GM10248 (cell line): ENCODE measurements at regions not wholly inside any gene's neighbourhood (a gene's known extent, or its start where the extent isn't known, plus 50 kb on each side); places are given as distances from the start of the nearest gene placed in this dataset.

Experiments
- CTCF ChIA-PET: fragments of 300-600 bp; sonication (Branson Sonifier 250); formaldehyde crosslinking; extraction: SDS; loops from one replicate; lab custom pipeline; 2021; ENCODE audit warnings: antibody characterized with exemption; lab: Yijun Ruan, JAX
- POLR2A ChIA-PET: fragments of 350-650 bp; sonication (Branson Sonifier 250); formaldehyde crosslinking; extraction: SDS; loops from one replicate; lab custom pipeline; 2020; ENCODE audit warnings: antibody characterized with exemption; lab: Yijun Ruan, JAX
- DNase-seq: peaks from one replicate; pipeline ENCODE4 v3.0.0; 2012; ENCODE audit errors: extremely low spot score
- TF ChIP-seq, protein P1 (sequence below): IDR thresholded peaks from 2 replicates; pipeline ENCODE4 v1.5.1; 2012; ENCODE audit warnings: mild to moderate bottlenecking, low read depth; ENCODE audit errors: extremely low read depth, missing control alignments, control extremely low read depth

DNA sequence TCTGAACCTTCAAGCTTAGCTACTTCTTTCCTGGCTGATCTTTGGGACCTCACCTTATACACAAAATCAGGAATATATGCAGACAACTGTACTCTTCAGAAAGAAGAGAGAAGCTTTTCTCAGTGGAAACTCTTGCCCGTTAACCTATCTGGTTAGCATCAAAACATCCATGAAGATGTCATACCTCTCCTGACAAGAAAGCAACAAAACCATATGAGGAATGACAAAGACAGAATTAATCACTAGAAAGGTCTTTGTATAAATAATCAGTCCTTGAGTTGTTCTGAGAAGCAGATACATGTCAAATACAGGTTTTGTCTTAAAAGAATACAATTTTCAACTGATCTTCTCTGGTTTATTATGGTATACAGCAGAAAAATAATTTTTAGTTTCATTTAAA is 130.8 kb downstream of the FAT4 start:
- DNase-seq, result no peak
- TF ChIP-seq, protein P1, sequence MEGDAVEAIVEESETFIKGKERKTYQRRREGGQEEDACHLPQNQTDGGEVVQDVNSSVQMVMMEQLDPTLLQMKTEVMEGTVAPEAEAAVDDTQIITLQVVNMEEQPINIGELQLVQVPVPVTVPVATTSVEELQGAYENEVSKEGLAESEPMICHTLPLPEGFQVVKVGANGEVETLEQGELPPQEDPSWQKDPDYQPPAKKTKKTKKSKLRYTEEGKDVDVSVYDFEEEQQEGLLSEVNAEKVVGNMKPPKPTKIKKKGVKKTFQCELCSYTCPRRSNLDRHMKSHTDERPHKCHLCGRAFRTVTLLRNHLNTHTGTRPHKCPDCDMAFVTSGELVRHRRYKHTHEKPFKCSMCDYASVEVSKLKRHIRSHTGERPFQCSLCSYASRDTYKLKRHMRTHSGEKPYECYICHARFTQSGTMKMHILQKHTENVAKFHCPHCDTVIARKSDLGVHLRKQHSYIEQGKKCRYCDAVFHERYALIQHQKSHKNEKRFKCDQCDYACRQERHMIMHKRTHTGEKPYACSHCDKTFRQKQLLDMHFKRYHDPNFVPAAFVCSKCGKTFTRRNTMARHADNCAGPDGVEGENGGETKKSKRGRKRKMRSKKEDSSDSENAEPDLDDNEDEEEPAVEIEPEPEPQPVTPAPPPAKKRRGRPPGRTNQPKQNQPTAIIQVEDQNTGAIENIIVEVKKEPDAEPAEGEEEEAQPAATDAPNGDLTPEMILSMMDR, result no peak
- ChIA-PET POLR2A (no interaction called here), CTCF (interaction anchor here (0.7 kb wide), 1 partner anchor 39 kb away, joined by 3 read pairs; no protein-coding TSS in a partner anchor)

DNA sequence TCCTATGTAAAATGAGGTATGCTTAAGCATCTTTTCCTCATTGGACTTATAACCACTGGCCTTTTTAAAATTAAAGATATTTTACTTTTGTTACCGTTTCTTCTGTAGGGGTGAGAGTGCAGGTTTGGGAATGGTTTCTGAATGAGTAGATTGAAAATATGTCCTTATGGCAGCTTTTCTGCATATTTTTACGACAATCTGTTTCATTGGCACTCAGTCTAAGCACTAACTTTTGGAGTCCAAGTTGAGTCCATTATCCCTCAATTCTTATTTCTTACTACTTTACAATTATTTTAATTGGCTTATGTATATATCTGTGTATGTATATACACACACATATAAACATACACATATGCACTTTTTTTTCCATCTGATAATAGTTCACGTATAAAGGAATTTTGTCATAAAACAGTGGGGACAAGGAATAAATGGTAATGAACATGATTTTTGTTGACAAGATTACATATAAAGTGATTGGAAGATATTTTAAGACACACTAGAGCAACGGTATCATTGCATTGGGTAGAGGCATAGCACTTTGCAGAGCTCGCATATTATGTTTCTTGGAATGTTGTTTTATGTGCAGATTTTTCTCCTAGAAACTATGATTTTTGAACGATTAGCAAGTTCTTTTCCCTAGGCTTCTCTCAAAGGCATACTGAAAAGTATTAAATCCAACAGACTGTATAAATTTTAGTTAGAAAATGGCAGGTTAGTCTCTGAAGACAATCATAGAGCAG is 133.0 kb downstream of the FAT4 start:
- ChIA-PET CTCF (no interaction called here), POLR2A (no interaction called here)
- TF ChIP-seq, protein P1, result no peak

DNA sequence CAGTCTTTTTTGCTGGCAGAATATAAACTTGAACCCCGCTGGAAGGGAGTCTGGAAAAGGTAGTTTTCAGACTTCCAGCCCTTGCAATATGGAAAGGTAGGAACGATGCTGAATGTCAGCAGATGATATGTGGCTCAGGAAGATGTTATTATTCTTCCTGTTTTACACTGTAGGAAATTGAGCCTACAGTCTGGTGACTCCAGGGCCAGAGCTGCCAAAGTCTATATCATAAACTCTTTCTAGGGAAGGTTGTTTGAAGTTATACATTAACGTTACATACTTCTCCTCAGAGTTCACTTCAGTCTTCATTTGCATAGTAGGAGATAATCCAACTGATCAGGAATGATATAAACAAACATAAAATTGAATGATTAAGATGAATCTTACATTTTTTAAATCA is 141.3 kb downstream of the FAT4 start:
- TF ChIP-seq, protein P1, result no peak
- no peak for DNase-seq
- CTCF ChIA-PET, result no interaction called here
- POLR2A ChIA-PET, result no interaction called here

More for the DNA sequence above, 133.0 kb downstream of the FAT4 start:
- DNase-seq, result no peak

DNA sequence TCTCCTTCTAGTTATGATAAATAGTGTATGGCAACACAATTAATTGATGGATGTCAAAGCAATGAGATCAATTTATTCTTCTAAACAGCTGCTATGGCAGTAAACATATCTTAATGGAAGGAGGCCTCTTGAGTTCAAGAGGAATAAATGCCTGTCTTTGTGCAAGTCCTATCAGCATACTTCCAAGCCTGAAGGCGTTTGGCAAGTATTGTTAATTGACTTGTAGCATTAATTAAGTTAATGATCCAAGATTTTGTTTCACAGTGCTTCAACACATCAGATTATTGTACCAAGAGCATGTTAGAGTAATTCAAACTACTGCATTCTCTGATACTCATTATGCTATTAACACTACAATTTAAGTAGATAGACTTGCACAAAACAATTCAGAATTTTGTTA is 144.8 kb downstream of the FAT4 start:
- TF ChIP-seq, protein P1, result no peak
- ChIA-PET POLR2A (no interaction called here), CTCF (no interaction called here)
- no peak for DNase-seq

DNA sequence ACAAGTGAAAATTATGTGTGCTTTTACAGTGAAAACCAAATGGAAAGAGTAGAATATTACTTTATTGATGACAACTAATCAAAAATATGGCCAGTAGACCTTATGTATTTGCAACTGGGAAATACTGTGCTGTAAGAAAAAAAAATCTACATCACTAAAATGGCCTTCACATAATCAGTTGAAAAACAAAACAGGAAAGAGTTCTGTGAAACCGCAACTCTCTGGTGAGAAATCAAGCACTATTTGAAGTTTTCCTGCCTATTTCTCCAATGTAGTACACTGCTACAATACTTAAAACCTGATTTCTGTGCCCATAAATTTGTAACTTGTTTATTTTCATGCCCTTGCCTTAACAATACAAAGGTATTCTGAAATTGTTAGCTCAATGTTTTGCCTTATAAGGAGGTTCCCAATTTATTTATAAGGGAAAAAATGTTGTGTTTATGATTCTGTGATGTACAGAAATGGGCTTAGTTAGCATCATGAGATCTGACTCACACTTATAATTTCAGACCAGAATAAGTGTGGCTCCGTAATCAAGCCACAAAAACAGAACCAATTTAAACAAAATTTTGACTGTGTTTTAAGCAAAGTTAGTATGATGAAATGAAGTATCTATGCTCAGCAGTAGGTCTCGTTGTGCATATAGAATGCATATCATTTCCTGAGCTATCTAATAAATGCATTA is 147.1 kb downstream of the FAT4 start:
- CTCF ChIA-PET, result no interaction called here
- no peak for DNase-seq
- POLR2A ChIA-PET, result no interaction called here
- TF ChIP-seq, protein P1, result no peak

DNA sequence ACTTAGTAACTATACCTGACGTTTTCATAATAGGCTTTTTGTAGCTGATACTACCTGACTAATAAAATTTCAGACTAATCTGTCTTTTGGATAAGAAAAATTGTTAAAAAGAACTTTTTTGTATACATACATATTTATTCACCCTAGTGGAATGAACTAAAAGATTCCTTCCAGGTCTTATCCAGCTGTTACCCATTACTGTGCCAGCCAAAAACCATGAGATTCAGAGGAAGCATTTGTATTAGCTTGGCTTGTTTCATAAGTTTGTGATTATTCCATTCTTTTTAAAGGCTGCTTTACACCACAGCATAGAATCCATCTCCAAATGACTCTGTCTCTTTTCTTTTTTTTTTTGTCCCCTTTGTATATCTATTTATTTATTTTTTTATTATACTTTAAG is 149.4 kb downstream of the FAT4 start:
- POLR2A ChIA-PET, result no interaction called here
- no peak for DNase-seq
- CTCF ChIA-PET, result no interaction called here
- TF ChIP-seq, protein P1, result no peak
